ENCODE measurements at regions not wholly inside any gene's neighbourhood (a gene's known extent, or its start where the extent isn't known, plus 50 kb on each side); places are given as distances from the start of the nearest gene placed in this dataset.
A peak's percentile ranks its signal among the peaks of the same experiment; 100 is the strongest.

DNA sequence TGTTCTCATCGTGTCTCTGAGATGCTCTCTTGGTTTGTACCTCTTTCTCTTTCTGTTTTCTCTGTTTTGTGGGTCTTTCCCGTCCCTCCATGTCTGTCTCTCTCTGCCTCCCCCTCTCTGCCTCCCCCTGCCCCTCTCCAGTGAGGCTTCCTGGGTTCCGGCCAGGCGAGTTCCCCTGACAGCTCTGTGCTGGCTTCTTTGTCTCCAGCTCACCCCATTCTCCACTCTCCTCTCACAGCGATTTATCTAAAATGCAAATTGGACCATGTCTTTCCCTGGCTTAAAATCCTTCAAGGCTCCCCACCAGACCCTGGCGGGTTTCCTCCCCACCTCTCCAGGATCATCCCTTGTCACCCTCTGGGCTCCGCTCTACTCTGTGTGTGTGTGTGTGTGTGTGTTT, 202.4 kb upstream of the POU3F1 start:
- ATAC-seq, result no peak

DNA sequence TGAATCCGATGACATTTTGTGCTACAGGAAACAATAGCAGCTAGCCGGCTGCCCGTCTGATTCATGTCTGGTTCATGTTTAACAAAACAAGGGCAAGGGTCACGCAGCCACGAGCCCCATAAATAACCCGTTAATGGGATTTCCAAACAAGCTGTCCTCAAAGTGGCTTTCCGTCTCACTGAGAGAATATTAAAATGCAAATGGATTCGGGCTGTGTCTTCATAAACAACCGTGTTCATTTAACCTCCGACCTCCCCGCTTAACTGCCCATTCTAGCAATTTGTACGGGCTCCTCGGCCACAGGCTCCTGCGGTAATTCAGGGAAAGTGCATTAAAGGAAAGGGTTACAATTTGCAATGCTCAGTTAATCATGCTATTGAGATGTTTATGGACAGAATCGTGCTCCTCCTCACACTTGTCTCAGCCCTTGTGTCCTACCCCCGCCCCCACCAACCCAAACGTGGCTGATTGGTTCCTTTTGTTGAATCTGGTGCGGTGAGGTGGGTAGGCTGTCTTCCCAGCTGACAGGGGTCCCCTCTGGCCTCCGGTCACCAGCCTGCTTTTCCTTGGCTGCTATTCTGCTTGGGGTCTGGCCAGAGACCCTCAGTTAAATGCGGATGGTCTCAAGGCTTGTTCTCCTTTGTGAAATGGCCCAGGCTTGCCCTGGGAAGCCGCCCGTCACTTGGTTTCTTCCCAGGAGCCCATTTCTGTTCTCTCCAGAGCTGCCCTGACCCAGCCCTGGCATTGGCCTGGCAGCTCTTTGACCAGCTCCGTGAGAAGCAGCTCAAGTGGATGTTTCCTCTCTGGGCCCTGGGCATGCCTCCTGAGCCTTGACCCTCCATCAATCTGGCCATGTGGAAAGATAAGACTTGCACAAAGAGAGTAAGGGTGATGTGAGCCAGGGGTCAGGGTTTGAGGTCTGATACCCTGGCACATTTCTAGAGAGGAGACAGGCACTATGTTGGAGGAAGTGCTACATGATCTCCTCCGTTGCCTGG, 200.7 kb upstream of the POU3F1 start:
- no peak for ATAC-seq

- no peak for ATAC-seq
Observed at GRCh38 chr1:38244218-38244845, 197.7 kb upstream of the POU3F1 start.

DNA sequence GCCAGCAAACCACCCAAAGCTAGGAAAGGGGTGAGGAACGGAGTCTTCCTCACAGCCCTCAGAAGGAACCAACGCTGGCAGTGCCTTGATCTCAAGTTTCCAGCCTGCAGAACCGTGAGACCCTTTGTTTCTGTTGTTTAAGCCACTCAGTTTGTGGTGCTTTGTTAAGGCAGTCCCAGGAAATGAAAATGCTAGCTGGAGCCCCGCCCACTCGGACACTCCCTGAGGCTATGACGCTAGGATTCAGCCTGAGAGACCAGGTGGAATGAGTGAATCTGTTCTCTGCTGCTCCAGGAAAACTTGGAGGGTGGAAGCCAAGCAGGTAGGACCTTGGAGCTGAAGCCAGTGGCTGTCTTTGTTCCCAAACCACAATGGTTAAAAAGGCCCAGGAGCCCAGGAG, 196.5 kb upstream of the POU3F1 start:
- ATAC-seq, result peak; percentile 54

DNA sequence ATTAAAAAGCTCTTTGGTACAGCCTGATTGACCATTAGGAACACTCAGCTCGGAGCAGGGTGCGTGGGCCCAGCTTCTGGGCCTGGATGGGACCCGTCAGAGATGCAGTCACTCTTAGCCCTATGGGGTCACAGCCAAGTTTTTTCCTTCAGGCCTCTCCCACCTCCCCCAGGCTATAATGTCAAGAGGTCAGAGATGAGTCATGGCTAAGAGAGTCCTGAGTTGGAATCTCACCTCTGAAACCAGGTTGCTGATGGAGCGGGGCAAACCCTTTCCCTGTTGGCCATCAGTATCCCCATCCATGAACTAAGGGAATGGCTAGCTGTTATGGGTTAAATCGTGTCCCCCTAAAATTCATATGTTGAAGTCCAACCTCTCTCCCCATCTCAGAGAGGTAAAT, 195.9 kb upstream of the POU3F1 start:
- no peak for ATAC-seq

- ATAC-seq, result no peak
Observed at GRCh38 chr1:38241594-38242334, 195.2 kb upstream of the POU3F1 start.

GRCh38 chr1:38240618-38241017, 194.0 kb upstream of the POU3F1 start:
- ATAC-seq, result no peak

DNA sequence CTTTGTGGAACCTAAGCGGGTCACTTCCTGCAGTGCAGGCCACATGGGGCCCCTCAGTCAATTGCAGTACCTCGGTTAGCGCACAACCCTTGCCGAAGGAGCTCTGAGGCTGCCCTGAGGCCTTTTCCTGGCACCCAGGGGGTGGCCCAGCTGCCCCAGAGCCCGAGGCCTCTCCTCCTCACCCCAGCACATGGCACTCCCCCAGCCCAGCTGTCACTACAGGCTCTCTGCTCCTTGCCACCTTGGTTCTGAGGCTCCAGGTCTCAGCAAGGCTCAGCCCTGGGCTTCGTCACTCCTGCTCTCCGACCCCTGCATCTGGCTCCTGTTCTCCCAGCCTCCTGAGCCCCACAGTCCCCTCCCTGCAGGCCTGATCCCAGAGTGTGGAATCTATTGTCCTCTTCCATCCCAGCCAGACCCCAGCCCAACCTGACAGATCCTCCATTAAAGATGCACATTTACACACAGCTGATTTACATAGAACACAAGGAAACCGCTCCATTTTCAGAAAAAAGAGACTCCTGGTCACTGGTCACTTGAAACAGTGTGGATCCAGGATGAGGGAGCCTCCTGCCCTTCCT, 192.8 kb upstream of the POU3F1 start:
- no peak for ATAC-seq

- no peak for ATAC-seq
Observed at GRCh38 chr1:38238294-38238693, 191.7 kb upstream of the POU3F1 start.

DNA sequence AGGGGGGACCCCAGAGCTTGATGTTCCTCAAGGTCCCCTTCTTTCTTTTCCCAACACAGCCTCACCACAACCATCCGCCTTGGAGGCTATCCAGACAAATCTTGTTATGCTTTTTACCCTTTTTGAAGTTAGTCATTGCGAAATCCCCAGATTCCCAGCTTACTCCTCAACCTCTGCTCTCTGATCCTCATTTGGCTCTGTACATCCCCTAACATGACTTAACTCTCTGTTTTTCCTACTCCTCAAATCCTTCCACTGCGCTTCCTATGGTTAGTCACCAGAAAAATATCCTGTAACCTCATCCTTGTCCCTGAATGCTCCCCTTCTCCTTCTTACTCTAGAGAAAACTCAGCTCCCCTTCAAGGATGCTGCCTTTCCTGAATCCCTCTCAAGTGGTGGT, 189.1 kb upstream of the POU3F1 start:
- no peak for ATAC-seq

DNA sequence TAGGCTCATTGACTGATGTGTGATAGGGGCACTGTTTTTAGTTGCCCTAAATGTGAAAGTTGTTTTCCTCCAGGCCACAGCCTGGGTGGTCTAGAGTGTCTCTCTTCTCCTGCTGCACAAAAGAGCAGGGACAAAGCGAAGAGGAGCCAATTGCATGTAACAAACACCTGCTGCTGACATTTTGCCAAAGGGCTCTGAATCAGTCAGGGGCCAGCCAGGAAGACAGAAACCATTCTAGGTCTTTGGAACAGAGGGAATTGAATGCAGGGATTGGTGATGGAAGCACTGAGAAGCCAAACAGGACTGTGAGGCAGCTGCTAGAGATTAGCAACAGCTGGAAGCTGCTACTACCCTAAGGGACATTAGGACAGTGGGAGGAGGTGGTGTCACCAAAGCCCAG, 185.3 kb upstream of the POU3F1 start:
- no peak for ATAC-seq

GRCh38 chr1:38228718-38229117, 182.1 kb upstream of the POU3F1 start:
- ATAC-seq, result no peak

DNA sequence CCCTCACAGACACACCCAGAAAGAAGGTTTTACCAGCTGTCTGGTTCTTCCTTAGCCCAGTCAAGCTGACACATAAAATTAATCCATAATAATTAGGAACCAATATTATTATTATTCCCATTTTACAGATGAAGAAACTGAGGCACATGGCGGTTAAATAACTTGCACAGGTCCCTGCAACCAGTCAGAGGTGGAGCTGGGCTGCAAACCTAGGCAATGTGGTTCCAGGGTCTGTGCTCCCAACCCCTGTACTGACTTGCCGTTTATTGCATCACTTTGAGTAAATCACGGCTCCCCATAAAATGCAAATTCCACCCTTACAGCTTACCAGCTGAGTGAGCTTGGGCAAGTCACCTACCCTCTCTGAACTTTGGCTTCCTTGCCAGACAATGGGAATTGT, 179.2 kb upstream of the POU3F1 start:
- no peak for ATAC-seq

DNA sequence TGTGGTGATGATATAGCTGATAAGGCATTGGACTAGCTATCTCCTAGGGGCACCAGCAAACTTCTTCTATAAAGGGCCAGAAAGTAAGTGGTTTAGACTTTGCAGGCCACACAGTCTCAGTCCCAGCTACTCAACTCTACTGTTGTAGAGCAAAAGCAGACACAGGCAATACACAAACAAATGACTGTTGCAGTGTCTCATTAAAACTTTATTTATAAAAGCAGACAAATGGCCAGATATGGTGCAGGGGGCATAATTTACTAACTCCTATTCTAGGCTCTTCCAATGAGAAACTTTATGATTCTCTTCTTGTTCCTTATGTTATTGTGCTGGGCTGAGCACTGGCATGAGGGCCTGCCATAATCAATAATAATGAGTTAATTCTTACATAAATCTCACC, 176.8 kb upstream of the POU3F1 start:
- no peak for ATAC-seq

DNA sequence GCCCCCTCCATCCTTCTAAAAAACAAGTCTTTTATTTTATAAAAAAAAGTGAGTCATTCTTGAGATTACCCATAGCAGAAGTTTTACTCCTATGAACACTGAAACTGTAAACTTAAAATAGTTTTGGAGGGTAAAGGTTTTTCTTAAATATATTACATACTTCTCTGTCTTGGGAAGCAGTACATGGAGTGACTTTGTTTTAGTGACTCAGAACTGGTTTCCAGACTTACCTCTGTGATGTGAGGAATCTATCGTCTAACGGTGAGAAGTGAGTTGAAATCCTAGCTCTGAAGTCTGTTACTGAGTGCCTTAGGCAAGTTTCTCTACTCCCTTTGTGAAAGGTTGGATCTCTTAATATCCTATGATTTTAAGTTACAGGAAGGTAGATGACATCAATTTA, 176.3 kb upstream of the POU3F1 start:
- no peak for ATAC-seq

GRCh38 chr1:38221006-38221649, 174.5 kb upstream of the POU3F1 start:
- no peak for ATAC-seq

DNA sequence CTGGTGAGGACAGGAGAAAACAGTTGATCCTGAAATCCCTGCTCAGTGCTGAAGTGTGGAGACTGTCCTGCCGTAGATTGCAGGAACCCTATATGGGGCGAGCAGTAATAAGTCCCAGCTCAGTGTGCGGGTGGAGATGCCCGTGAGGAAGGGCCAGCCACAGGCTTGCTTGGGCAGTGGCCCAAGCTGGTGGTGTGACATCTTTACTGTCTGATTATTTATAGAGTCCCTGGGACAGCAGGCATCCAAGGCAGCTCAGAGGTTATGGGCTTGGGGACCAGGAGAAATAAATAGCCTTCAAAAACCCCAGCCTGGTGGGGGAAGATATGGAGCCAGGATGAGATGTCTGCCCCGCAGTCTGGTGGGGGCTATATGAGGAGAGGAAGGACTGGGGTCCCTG, 170.7 kb upstream of the POU3F1 start:
- no peak for ATAC-seq

DNA sequence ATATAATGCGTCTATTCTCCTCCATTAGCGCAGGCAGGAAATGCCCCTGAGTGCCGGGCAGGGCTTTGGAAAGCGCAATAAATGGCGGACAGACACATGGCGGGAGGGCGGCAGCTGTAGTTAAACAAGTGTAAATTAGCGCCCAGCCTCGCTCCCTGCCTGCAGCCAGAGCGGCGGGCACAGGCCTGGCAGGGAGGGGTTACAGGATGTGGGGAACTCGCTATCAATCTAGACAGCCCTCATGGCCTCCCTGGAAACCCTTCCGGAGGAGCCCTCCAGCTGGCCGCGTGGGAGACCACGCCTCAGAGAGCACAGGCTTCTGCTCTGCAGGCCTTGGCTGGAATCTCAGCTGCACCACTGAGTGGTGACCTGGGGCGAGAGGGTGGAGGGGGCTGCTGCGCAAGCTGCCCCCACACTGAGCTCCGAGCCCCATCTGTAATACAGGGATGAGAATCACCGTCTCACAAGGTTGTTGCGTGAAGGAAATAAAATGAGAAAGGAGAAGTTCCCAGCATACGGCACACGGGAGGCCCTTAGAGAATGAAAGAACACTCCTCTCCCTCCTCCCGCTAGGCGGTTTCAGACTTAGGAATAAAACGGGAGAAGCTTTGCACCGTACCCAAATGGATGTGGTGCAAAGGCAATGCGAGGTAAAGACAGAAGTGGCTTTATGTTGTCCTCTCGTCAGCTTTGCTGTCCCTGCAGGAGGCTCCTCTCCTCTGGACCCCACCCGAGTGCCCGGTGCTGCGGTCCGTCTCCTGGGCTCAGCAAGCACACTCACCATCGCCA, 167.2 kb upstream of the POU3F1 start:
- no peak for ATAC-seq

GRCh38 chr1:38210895-38211177, 164.2 kb upstream of the POU3F1 start:
- no peak for ATAC-seq

- no peak for ATAC-seq
Observed at GRCh38 chr1:38210021-38210894, 163.7 kb upstream of the POU3F1 start.
